Daoy (cell line): ENCODE measurements at regions not wholly inside any gene's neighbourhood (a gene's known extent, or its start where the extent isn't known, plus 50 kb on each side); places are given as distances from the start of the nearest gene placed in this dataset.

Experiments
- DNase-seq: peaks from one replicate; pipeline ENCODE4 v3.0.0-alpha.2; 2015; ENCODE audit warnings: low read depth

DNA sequence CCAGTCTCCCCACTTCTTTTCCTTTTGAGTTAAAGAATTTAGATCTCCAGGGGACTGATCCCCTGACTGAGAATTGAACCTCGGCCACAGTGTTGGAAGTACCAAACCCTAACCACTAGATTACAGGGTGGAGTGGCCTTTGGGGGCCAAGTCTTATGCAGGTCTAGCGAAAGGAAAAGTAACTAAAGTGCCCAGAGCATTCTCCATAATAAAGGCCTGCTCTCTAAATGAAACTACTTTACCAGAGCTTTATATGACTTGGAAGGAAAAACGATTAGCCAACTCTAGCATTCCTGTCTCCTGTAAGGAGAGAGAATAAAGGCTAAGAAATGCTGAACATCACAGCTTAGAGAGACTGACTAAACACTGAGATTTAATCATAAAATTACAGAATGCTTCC lies 788.0 kb downstream of the C4orf33 start:
- DNase-seq = no peak

DNA sequence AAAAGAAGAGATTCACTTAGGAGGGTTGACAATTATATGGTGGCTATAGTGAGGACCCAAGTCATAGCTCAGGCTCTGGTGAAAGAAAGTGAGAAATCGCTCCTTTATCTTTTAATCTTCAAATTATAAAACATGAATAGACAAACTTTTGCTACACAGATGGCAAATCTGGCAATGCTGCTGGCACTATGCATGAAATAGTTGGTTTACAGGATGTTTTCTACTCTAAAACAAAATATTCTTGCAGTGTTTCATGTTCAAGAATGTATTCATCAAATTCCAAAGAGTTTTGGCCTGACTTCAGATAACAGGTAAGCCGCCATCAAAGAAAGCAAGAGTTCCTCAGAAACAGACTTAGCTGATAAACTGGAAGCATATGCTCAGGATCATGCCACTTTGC lies 801.2 kb downstream of the C4orf33 start:
- DNase-seq = no peak

DNA sequence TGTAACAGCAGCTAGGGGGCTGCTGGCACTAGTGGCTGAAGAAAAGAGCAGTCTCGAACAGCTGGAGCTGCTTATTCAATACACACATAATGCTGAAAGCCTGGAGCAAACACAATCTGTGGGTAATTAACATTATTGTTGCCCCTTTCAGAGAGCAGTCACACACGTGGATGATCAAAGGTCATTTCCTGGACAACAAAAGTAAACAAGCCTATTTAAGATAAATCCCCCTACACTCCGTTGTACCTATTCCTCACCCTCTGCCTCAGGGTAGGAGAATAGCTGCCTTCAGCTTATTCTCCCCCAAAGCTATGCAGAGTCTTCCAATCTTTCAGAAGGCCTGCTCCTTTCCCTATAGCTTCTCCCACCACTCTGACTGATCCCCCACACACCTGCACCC lies 803.9 kb downstream of the C4orf33 start:
- no peak for DNase-seq

DNA sequence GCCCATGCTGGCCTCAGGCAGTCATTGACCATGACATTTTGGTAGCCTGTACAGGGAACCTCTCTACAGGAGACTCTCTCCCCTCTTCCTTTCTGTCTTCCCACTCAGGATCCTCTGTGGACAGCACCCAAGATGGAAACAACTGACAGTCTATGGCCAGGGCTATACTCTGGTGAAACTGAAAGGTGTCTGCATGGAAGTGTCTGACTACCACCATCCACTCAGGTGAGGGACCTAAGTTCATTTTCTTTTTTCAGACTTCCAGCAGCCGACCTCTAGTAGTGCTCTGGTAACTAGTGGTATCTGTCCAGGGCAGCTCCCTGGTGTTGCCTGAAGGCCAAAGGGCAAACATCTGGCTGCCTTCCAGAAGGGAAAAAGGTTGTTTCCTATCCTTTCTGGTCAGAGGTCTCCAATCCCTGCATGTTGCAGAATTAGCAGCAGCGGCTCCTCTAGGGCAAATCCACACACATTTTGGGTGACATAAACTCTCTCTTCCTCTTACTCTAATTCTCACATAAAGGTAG lies 804.5 kb downstream of the C4orf33 start:
- DNase-seq = no peak

DNA sequence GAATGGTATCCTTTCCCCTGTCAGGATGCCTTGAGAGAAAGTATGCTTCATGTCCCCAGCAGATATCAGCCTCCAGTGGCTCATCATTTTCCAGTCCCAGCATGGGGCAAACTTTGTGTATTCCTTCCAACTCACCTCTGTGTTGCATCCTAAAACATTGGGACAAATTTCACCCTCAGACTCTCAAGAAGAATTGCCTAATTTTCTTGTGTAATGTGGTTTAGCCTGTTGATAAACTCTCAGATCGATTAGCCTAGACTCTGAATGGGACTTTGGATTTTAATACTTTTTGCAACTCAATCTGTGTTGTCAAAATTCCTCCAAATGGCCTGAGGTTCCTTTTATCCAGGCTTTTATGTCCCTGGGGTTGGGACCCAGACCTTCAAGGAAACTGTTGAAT lies 805.3 kb downstream of the C4orf33 start:
- DNase-seq = no peak

DNA sequence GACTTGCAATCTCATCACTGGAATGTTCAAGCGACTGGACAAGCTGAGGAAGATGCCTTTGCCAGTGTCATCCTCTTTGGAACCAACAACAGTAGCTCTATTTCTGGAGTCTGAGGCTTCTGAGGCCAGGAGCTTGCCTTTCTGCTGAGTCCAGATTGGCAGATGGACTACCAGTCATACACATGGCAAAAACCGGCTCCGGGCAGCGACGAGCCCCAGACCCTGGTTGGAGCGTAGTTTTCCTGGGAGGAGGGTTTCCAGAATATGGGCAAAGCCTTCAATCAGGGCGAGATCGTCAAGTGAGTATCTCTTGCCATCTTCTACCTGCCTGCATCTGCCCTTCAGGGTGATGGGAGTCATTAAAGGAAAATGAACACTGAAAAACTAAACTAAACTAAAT lies 807.9 kb downstream of the C4orf33 start:
- no peak for DNase-seq

DNA sequence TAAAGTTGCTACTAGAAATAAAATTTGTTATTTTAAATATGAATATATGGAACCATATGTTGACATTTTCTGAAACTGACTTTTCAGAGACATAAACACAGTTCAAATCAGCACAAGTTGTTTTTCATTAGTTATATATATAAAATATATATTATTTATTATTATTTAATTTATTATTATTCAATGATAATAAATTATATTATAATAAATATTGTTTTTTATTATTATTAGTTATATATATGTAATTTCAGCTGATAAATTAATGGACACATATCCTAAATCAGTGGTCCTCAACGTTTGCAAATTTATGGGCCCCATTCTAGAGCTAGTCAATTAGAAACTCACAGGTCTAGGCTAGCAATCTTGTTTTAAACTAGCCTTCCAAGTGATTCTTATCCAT lies 809.3 kb downstream of the C4orf33 start:
- DNase-seq = no peak

DNA sequence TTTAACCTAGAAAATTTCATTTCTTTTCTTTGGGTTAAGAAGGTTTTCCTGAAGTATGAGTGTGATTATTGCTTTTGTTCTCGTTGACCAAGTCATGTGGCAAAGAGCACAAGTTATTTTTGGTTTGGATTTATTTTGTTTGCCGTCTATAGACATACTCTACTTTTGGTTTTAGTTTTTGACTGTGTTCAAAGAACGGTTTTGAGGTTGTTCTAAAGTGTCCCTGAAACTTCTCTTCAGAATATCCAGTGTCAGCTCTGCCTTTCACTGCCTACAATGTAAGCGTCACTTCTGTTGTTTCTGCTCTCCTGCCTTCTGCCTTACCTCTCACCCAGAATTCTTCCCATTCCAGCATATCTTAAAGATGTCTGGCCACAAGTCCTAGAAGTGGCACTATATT lies 812.2 kb downstream of the C4orf33 start:
- DNase-seq = no peak

DNA sequence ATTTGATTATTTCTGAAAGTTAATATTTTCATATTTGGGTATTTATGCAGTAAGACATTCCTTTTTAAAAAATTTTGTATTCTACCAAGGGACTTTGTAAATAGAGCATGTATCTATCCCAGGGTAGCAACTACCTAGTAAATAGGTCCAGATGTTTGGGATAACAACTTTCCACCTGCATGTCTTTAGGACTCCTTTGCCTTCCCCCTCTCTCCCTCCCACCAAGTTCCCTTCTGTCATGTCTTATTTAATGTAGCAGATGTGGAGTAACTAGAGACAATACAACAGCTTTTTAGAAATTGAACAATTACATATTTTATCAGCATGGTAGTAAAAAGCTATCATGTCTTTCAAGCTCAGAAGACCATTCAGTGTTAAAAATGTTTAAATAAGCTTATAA lies 821.0 kb downstream of the C4orf33 start:
- no peak for DNase-seq

DNA sequence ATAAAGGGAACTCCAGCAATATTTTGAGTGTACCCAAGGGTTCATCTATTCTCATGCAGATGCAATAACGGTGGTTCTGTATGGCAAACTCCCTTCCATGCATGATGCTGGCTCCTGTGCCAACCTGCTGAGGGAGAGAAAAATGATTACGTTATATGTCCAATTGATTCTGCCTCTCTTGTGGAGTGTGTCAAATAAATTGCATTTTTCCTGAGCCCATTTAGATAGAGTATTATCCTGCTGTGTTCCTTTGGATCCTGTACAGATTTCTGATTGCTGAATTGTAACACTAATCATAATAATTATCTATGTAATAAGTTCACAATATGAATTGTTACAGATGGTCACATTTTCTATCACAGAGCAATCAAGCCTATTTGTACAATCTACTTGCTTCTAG lies 821.7 kb downstream of the C4orf33 start:
- no peak for DNase-seq

DNA sequence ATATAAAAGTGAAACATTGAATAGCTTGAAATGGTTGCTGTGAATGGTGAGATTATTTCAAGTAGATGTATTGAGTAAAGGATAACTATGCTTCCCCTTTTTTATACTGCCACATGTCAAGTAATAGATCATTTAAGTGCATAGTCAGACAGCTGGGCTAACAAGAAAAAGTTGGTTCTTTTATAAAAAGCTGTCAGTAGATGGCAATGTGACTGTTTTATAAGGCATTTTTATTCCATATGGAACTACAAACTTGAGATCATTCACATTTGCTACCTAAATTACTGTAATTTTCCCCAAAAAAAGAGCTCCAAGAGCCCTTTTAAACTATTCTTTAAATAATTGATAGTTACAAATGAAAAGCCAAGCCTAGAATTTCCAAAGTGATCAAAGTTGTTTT lies 831.0 kb downstream of the C4orf33 start:
- DNase-seq = no peak

DNA sequence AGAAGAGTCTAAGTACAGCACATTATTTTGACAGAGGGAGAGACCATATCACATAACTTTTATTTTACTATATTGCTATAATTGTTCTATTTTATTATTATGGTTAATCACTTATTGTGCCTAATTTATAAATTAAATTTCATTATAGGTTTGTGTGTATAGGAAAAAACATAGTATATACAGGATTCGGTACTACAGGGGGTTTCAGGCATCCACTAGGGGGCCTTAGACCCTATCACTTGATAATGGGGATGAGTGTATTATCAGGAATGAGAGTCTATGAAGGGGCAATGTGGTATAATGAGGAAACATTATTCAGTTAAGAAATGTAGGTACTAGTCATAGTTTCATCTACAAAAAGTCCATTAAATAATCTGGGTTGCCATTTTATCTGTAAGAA lies 833.1 kb downstream of the C4orf33 start:
- no peak for DNase-seq

DNA sequence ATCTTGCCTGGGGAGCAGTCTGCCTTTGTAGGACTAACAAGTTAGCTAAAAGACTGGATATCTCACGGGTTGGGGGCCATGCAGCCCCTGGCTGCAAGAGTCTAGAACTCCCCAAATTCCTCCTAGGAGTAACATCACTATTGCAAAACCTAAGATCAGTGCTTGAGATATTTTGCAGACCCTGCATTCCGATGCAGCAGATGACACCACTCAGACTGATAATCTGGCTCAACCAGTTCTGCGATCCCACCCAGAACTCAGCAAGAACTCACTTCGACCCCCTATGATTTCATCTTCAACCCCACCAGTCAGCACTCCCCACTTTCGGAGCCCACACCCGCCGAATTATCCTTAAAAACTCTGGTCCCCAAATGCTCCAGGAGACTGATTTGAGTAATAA lies 834.0 kb downstream of the C4orf33 start:
- DNase-seq = no peak

DNA sequence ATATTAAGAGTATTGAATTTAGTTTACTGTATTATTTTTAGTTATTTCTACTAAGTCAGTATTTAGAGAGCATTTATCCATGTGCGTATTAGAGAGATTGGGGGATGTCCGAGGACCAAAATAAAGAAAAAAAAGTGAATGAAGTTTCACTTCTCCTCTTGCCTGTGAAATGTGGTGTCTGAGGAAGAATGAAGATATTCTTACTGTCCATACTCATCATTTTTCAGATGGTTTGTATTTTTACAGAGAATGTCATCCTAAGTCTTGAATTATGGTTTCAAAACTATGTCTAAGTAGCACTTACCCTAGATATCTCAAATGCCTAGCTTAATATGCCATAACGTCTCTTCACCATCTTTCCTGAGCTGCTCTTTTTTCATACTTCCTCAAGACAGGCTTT lies 854.3 kb downstream of the C4orf33 start:
- no peak for DNase-seq

DNA sequence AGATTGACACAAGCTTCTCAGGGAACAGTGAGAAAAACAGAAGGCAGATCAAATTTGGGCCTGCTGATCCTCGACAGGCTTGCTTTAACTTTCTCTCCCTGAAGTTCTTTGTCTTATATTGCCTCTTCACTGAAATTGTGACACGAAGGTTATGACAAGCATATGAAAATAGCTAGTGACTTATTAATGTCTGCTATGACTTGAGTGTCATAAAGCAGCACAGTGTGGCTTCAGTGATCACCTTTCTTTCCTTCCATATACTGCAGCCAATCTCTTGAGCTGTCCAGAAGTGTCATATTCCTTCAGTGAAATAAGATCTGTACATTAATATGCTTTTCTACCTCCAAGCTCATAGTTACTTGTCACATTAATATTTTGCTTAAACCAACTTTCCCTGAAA lies 870.2 kb downstream of the C4orf33 start:
- no peak for DNase-seq

DNA sequence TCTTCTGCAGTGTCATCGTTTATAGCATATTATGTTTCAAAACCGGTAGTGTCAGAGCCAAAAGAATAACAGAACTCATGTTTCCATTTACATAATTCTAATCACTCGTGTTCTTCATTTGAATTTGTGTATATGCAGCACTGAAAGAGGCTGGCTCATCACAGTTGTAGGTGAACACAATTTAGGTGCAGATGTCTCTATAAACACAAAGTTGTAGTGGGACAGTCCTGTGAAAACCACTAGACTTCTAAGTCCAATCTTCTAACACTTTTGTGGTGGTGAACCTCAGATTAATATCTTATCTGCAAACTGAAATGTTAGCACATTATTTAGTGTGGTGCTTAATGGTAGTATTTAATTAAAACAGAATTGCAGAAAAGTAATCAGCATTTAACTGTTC lies 872.4 kb downstream of the C4orf33 start:
- no peak for DNase-seq

DNA sequence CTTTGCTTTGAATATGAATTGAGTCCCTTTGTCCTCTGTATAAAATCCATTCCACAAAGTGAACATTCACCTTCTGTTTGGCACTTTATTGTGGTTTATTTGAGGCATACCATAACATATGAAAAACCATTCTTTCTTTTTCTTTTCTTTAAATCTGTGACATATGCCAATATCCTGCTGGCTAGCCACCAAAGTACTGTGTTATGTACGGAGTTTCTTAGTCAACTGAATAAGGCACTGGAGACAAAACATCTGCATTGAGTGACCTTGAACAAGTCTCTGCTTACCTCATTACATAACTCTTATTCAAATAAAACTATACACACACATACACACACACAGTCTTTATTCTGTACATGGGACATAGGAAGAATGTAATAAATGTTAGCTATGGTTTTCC lies 872.8 kb downstream of the C4orf33 start:
- DNase-seq = no peak

DNA sequence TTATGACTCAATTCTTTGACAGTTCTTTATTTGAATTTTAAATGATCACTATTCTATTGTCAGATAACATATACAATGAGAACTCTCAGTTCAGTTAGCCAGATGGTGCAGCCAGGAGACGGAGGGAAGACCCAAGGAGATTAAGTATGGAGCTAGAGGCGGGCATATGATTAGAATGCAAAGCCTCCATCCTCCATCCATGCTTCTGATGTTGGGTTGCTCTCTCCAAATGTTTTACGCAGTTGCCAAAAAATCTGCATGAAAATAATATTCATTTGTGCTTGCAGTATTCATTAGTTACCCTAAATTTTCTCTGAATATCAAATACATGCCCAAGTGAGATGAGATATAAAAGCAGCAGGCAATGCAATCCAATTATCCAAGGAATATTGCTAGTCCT lies 874.8 kb downstream of the C4orf33 start:
- DNase-seq = no peak

DNA sequence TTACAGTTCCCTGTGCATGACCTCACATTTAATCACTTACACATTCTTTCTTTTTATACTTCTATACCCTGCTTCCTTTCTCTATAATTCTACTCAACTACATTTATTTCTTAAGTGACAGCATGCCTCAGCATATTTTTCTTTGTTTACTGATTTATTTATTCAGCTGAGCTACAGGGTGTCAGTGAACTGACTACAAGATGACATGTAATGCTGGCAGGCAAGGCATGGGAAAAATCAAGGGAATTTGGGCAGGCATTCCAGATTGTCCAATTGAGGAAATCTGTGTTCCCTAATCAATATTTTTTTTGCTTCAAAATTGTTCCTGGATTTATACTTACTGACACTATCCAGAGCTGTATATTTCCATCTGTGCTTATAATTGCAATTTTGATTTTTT lies 875.5 kb downstream of the C4orf33 start:
- DNase-seq = no peak

DNA sequence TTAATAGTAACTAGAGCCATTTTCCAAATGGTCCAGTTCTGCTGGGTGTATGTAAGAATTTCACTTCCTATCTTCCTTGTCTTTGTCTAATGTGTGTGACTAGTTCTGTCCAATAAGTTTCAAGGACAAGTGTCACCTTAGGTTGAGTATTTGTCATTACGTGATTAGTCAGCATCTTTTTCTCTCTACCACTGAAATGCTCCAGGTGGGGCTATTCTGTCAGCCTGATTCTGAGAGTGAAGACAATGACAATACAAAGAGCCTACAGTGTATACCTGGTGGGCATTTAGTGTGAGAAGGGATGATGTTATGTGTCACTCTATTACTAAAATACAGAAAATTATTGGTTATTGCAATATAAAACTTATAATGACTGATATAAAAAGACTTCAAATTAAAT lies 876.3 kb downstream of the C4orf33 start:
- no peak for DNase-seq

DNA sequence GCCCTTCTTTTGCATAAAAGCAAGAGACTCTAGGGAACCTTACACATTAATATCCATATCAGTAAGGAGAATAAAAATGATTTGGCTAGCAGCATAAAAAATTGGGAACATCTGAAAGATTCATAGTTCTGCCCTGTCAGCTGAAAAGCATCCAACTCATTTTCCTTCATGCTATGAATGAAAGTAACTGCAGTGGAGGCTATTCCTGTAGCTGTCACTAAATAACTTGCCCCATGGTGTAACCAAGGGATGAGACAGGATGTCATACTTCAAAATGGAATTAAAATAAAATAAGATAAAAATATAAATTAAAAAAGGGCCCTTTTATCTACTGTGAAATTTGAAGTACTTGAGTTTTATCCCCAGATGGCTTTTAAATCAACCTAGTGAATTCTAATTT lies 878.8 kb downstream of the C4orf33 start:
- DNase-seq = no peak

DNA sequence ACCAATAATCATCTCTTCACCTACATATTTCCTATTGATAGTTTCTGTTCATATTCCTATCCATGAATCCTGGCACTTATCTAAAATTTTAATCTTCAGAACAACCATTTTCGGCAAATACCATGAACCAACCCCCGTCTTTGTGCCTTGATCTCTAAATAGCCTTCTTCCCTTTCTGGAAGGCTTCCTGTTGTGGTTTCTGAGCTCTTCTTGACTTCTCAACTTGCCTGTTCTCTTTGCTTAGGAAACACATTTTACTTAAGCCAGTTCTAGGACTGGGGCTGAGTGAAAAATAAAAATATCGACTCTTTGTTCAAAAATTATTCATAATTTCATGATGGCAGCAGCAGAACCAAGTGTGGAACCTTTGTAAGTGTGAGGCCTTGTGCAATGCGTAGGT lies 882.4 kb downstream of the C4orf33 start:
- no peak for DNase-seq

DNA sequence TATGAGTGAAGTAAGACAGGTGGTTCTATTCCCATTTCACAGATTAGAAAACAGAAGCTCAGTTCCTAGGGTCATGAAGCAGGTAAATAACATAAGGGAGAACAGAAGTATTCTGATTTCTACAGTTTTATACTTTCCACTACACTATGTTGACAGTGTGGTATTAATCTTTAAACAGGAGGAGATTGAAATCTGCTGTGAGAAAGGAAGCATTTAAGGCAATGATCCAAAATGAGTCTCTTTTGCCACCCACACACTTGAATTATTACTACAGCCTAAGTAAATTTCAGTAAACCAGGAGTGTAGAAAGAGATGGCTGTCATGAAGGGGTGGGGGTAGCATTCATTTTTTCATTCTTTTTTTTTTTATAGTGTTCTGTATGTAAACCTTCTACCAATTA lies 893.0 kb downstream of the C4orf33 start:
- DNase-seq = no peak

DNA sequence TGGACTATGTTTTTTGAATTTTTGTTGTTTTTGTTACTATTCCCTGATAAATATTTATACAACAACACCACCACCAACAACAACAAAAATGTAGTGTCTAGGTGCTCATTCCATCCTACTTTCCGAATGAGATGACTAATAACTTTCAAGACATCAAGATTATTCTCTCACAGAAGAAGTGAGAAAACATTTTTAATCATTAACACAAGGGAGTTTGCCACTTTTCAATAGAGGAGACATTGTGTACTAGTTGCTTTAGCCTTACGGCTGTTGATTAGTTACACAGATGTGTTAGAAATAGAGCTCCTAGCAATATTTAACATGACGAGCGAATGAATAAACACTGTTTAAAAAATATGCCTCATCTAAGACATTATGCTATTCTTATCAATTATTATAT lies 898.8 kb downstream of the C4orf33 start:
- DNase-seq = no peak
